GM12878 (cell line): ENCODE measurements at regions not wholly inside any gene's neighbourhood (a gene's known extent, or its start where the extent isn't known, plus 50 kb on each side); places are given as distances from the start of the nearest gene placed in this dataset.
A peak's percentile ranks its signal among the peaks of the same experiment; 100 is the strongest.

Source experiments
- ATAC-seq: fragments of 200-7000 bp; cut with Tn5 transposase; 3 replicates; pipeline ENCODE4 v1.9.1; 2020; ENCODE audit warnings: mild to moderate bottlenecking, moderate library complexity
- BruUV-seq: library from RNA; stranded (reverse); fragments of 400-500 nt; replicated peaks from 2 replicates; lab custom pipeline; 2021; lab: Mats Ljungman, UMichigan
- CTCF ChIA-PET: fragments of 300-600 bp; sonication (Branson Sonifier 250); formaldehyde crosslinking; extraction: SDS; loops from one replicate; lab custom pipeline; 2021; ENCODE audit warnings: inconsistent platforms; lab: Yijun Ruan, JAX
- POLR2A ChIA-PET: fragments of 350-600 bp; formaldehyde crosslinking; extraction: SDS; loops from one replicate; lab custom pipeline; 2021; ENCODE audit warnings: inconsistent platforms; lab: Charles Lee
- RAD21 ChIA-PET: fragments of 300-600 bp; sonication (Branson Sonifier 250); formaldehyde crosslinking; loops from one replicate; lab custom pipeline; 2023; ENCODE audit warnings: antibody characterized with exemption; ENCODE audit not compliant: unreplicated experiment; lab: Charles Lee
- SMC1A ChIA-PET: fragments of 300-600 bp; sonication (Branson Sonifier 250); formaldehyde crosslinking; loops from one replicate; lab custom pipeline; 2023; ENCODE audit not compliant: unreplicated experiment, uncharacterized antibody; lab: Charles Lee
- DNase-seq: peaks from one replicate; pipeline ENCODE4 v3.0.0-alpha.2; 2011; ENCODE audit warnings: low read depth, low spot score
- FAIRE-seq: peaks from 3 replicates; lab custom pipeline; 2011; peaks lifted over from hg19 to GRCh38; lab: Jason Lieb, UNC
- H2AFZ ChIP-seq: 2 replicates; pipeline ENCODE4 v1.6.0; 2011; ENCODE audit warnings: low read depth, low read length, control low read depth; ENCODE audit not compliant: control insufficient read depth
- H3K27ac ChIP-seq: 2 replicates; pipeline ENCODE4 v1.5.1; 2011; ENCODE audit warnings: control low read depth; ENCODE audit not compliant: control insufficient read depth, insufficient read depth
- H3K27me3 ChIP-seq, 2 experiments: replicated peaks in 1 of 2; 2 replicates each; pipeline versions ENCODE4 v1.6.0 to v1.6.1; 2011; ENCODE audit warnings: low read length in 1 of 2; ENCODE audit not compliant: control insufficient read depth in 2 of 2, insufficient read depth in 2 of 2
- H3K36me3 ChIP-seq, 2 experiments: 2 replicates each; pipeline ENCODE4 v1.5.1; 2011; ENCODE audit warnings: low read length in 1 of 2; ENCODE audit not compliant: control insufficient read depth in 2 of 2, insufficient read depth in 2 of 2
- H3K4me1 ChIP-seq: 2 replicates; pipeline ENCODE4 v1.6.1; 2011; ENCODE audit warnings: mild to moderate bottlenecking, low read length, moderate library complexity, mixed read lengths; ENCODE audit not compliant: control insufficient read depth, insufficient read depth
- H3K4me2 ChIP-seq: 2 replicates; pipeline ENCODE4 v1.6.0; 2011; ENCODE audit warnings: control low read depth; ENCODE audit not compliant: control insufficient read depth, insufficient read depth
- H3K4me3 ChIP-seq: fragments of 200-600 bp; sonication (generic); 2 replicates; pipeline ENCODE4 v1.5.1; 2016
- H3K79me2 ChIP-seq: 2 replicates; pipeline ENCODE4 v1.6.0; 2011; ENCODE audit warnings: low read length; ENCODE audit not compliant: control insufficient read depth, insufficient read depth
- H3K9ac ChIP-seq: 2 replicates; pipeline ENCODE4 v1.8.0; 2011; ENCODE audit warnings: low read length, control low read depth, mixed read lengths; ENCODE audit not compliant: control insufficient read depth, insufficient read depth
- H3K9me3 ChIP-seq: replicated peaks from 3 replicates; pipeline ENCODE4 v1.5.1; 2011; ENCODE audit warnings: mild to moderate bottlenecking, low read length; ENCODE audit not compliant: control insufficient read depth, insufficient read depth
- H4K20me1 ChIP-seq: 2 replicates; pipeline ENCODE4 v1.6.0; 2011; ENCODE audit not compliant: control insufficient read depth, insufficient read depth
- JUND ChIP-seq: IDR thresholded peaks from 2 replicates; pipeline ENCODE4 v1.6.1; 2012; ENCODE audit warnings: low read depth, mild to moderate bottlenecking, low read length, improper control_type of control experiment, moderate library complexity
- RAD21 ChIP-seq: IDR thresholded peaks from 2 replicates; pipeline ENCODE4 v1.6.1; 2011; ENCODE audit warnings: mild to moderate bottlenecking, low read depth, low read length, moderate library complexity; ENCODE audit not compliant: insufficient read depth
- SREBF2 ChIP-seq: IDR thresholded peaks from 2 replicates; pipeline ENCODE4 v1.6.1; 2012; ENCODE audit warnings: mild to moderate bottlenecking, low read length
- WGBS: methylation state at CpG from one replicate; pipeline ENCODE4 v1.1.6; 2016; ENCODE audit warnings: low lambda C conversion rate; ENCODE audit not compliant: insufficient replicate concordance, insufficient coverage; ENCODE audit errors: missing lambda C conversion rate; 5-methylcytosine and 5-hydroxymethylcytosine counted together
- in situ Hi-C: fragments of 300-500 bp; cut with MboI; formaldehyde crosslinking; loops from 9 replicates; pipeline ENCODE4 v1.14.3; 2018; ENCODE audit warnings: mixed read lengths
- intact Hi-C: fragments of 100-400 bp; cut with micrococcal nuclease; formaldehyde crosslinking; loops from one replicate; pipeline ENCODE4 v1.14.2; 2022; ENCODE audit not compliant: unreplicated experiment
- TF ChIP-seq, protein P1 (sequence below): fragments of 450-650 bp; IDR thresholded peaks from 2 replicates; pipeline ENCODE4 v1.6.1; 2017; ENCODE audit warnings: mild to moderate bottlenecking, low read depth, inconsistent platforms; ENCODE audit not compliant: poor library complexity, severe bottlenecking

DNA sequence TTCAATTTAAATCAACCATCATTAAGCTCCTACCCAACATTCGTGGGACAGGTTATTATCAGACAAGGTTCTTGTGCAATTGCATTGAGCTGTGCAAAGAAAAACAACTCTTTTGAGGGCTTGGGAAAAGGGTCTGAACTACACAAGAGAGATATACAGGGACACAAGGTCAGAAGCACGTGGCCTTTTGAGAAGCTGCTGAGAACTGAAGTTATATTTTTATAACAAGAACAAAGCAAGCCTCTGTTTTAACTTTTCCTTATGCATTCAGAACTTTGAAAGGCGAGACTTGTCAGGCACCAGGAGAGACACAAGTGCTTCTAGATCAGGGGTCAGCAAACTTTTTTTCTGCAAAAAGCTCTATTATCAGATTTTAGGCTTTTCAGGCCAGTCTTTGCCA lies 274.8 kb upstream of the VCX start:
- in situ Hi-C loops: no loop called here
- 0% methylated on average over 3 of the region's 3 CpGs for WGBS

DNA sequence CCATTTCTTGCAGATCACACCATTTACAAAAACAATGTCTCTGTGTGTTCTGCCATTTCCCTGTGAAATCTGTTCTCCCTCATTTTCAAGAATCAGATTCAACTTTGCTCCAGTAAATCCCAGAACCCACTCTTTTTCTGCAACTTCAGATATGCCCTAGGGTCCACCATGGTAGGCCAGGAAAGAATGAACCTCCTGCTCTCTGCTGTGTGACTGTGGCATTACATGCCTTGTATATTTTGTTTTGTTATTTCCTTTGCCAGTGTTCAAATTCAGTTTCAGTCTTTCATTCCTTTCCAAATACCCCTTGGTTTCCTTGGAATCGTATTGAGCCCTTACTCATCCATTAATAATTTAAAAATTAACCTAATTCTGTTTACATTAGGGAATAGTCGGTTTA lies 290.2 kb upstream of the VCX start:
- Histone ChIP-seq H2AFZ (no peak overlapping the region), H3K4me1 (no peaks in the 10 kb centered on the region), H3K4me3 (no peak overlapping the region), H3K79me2 (no peaks in the 10 kb centered on the region), H3K9me3 (no peaks in the 10 kb centered on the region), H3K36me3 (no peaks in the 10 kb centered on the region), H3K9ac (no peak overlapping the region), H4K20me1 (no peaks in the 10 kb centered on the region), H3K27ac (no peak overlapping the region)
- FAIRE-seq: no peak
- 0% methylated on average over 2 of the region's 2 CpGs for WGBS
- no peak for ATAC-seq
- ChIA-PET CTCF (no interaction called here), RAD21 (no interaction called here), SMC1A (no interaction called here)
- in situ Hi-C loops: no loop called here
- intact Hi-C loops: no loop called here
- no TSS peak for BruUV-seq
- TF ChIP-seq SREBF2: no peak
- peak; percentile 50 for TF ChIP-seq RAD21
- TF ChIP-seq, all 136 proteins: peak for 1
- POLR2A ChIA-PET: no interaction called here
- no peaks in the 10 kb centered on the region for H3K27me3 ChIP-seq
- H3K4me2 ChIP-seq: no peak overlapping the region
- DNase-seq: no peak

More for the DNA sequence above, 274.8 kb upstream of the VCX start:
- no peak overlapping the region for H3K9ac ChIP-seq
- RAD21 ChIA-PET: interaction anchor here (0.8 kb wide), 1 partner anchor 9 kb away, joined by 3 read pairs; no protein-coding TSS in a partner anchor
- FAIRE-seq (no peak), ATAC-seq (no peak), DNase-seq (no peak)
- H3K9me3 ChIP-seq: no peaks in the 10 kb centered on the region
- H3K27me3 ChIP-seq: no peaks in the 10 kb centered on the region
- H3K4me3 ChIP-seq: no peak overlapping the region
- intact Hi-C loops: no loop called here
- H3K4me1 ChIP-seq: no peaks in the 10 kb centered on the region
- SMC1A ChIA-PET: interaction anchor here (0.6 to 1.2 kb wide), 3 partner anchors 8 to 332 kb away, joined by 3 read pairs; no protein-coding TSS in a partner anchor
- POLR2A ChIA-PET: no interaction called here
- CTCF ChIA-PET: no interaction called here
- no TSS peak for BruUV-seq
- TF ChIP-seq, protein P1, sequence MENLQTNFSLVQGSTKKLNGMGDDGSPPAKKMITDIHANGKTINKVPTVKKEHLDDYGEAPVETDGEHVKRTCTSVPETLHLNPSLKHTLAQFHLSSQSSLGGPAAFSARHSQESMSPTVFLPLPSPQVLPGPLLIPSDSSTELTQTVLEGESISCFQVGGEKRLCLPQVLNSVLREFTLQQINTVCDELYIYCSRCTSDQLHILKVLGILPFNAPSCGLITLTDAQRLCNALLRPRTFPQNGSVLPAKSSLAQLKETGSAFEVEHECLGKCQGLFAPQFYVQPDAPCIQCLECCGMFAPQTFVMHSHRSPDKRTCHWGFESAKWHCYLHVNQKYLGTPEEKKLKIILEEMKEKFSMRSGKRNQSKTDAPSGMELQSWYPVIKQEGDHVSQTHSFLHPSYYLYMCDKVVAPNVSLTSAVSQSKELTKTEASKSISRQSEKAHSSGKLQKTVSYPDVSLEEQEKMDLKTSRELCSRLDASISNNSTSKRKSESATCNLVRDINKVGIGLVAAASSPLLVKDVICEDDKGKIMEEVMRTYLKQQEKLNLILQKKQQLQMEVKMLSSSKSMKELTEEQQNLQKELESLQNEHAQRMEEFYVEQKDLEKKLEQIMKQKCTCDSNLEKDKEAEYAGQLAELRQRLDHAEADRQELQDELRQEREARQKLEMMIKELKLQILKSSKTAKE: no peak
- TF ChIP-seq JUND: no peak
- H2AFZ ChIP-seq: no peak overlapping the region
- no peaks in the 10 kb centered on the region for H3K79me2 ChIP-seq
- H3K27ac ChIP-seq: no peak overlapping the region
- H3K4me2 ChIP-seq: no peak overlapping the region
- H3K36me3 ChIP-seq: no peaks in the 10 kb centered on the region
- no peaks in the 10 kb centered on the region for H4K20me1 ChIP-seq
